ENCODE measurements at regions not wholly inside any gene's neighbourhood (a gene's known extent, or its start where the extent isn't known, plus 50 kb on each side); places are given as distances from the start of the nearest gene placed in this dataset.
A peak's percentile ranks its signal among the peaks of the same experiment; 100 is the strongest.

GRCh38 chr7:98483276-98483963 lies 82.5 kb upstream of the BAIAP2L1 start:
- H3K9me3 Mint-ChIP-seq = peaks cover 5 to 8% of the 10 kb centered on the region in 2 donors
- no peaks in the 10 kb centered on the region for H3K36me3 Mint-ChIP-seq
- ATAC-seq = no peak
- DNase-seq (ENCODE audit: low spot score in 2 of 2) = no peak
- no peak overlapping the region for H3K27ac Mint-ChIP-seq

DNA sequence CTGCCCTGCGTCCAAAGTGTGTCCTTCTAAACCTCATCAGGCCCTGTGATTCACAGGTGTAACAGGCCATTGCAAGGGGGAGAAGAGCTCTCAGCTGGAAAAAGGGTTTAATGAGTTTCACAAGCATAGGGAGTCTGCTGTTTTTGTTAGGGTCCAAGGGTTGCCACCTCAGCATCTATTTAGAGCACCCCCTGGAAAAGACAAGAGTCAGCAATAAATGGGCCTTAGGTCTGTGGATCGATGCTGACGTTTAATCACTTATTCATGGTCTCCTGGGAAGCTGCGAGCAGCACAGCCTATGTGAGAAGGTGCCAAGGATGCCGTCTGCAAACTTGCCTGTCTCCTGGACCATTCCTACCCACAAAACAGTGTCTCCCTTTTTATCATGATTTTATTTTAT lies 78.4 kb upstream of the BAIAP2L1 start:
- Mint-ChIP-seq H3K27ac (no peak overlapping the region), H3K9me3 (no peaks in the 10 kb centered on the region), H3K36me3 (no peaks in the 10 kb centered on the region)
- no peak for DNase-seq (ENCODE audit: low spot score in 2 of 2)
- no peak for ATAC-seq

- Mint-ChIP-seq H3K9me3 (no peaks in the 10 kb centered on the region), H3K36me3 (no peaks in the 10 kb centered on the region), H3K27ac (no peak overlapping the region)
- ATAC-seq (no peak), DNase-seq (ENCODE audit: low spot score in 2 of 2) (no peak)
These were observed 74.5 kb upstream of the BAIAP2L1 start for GRCh38 chr7:98475352-98475751.

- DNase-seq (ENCODE audit: low spot score in 2 of 2) = no peak
- H3K27ac Mint-ChIP-seq = no peak overlapping the region
- ATAC-seq = no peak
- H3K9me3 Mint-ChIP-seq = no peaks in the 10 kb centered on the region
- H3K36me3 Mint-ChIP-seq = no peaks in the 10 kb centered on the region
These were observed 73.7 kb upstream of the BAIAP2L1 start for GRCh38 chr7:98474558-98474957.

- no peak for ATAC-seq
- DNase-seq (ENCODE audit: low spot score in 2 of 2) = no peak
These were observed 71.6 kb upstream of the BAIAP2L1 start for GRCh38 chr7:98472521-98472954.

DNA sequence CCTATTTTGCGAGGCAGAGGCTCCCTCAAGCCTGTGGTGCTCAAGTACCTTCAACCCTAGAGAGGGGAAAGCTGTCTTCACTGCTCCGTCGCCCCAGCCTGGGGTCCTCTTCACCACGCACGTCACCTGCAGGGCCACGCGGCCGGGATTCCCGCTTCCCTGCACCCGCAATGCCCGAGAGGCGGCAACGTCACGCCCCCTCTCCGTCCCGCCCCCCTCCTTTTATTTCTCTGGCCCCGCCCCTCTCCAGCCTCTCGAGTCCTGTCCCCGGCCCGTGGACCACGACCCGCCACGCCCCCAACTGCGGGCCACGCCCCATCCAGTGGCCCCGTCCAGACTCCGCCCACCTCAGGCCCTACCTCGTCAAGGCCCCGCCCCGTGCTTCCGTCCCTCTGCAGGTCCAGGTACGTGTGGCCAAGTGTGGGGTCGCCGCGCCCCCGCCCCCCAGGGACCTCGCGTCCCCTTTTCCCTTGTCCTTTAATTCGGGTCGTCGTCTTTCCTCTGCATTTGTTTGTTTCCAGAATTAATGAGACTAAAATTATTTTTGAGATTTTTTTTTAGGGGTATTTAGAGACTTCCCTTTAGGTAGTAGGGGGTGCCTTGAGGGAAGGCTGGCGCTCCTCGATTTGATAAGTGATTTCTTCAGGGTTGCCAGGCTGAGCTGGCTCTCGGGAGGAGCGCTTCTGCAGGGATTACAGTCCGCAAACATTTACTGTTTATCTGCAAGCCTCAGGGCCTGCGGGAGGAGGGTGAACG lies 69.8 kb upstream of the BAIAP2L1 start:
- no peaks in the 10 kb centered on the region for H3K36me3 Mint-ChIP-seq
- ATAC-seq (peak in 1 of 2 donors; percentile 64), DNase-seq (ENCODE audit: low spot score in 2 of 2) (peak in 1 of 2 donors; percentile 25)
- no peak overlapping the region for H3K27ac Mint-ChIP-seq
- no peaks in the 10 kb centered on the region for H3K9me3 Mint-ChIP-seq

More at GRCh38 chr7:98472521-98472954, 71.6 kb upstream of the BAIAP2L1 start:
- Mint-ChIP-seq H3K27ac (no peak overlapping the region), H3K9me3 (no peaks in the 10 kb centered on the region), H3K36me3 (no peaks in the 10 kb centered on the region)

- DNase-seq (ENCODE audit: low spot score in 2 of 2) (no peak), ATAC-seq (no peak)
- no peak overlapping the region for H3K27ac Mint-ChIP-seq
- H3K9me3 Mint-ChIP-seq = no peaks in the 10 kb centered on the region
- H3K36me3 Mint-ChIP-seq = no peaks in the 10 kb centered on the region
These were observed 68.2 kb upstream of the BAIAP2L1 start for GRCh38 chr7:98469088-98469487.

DNA sequence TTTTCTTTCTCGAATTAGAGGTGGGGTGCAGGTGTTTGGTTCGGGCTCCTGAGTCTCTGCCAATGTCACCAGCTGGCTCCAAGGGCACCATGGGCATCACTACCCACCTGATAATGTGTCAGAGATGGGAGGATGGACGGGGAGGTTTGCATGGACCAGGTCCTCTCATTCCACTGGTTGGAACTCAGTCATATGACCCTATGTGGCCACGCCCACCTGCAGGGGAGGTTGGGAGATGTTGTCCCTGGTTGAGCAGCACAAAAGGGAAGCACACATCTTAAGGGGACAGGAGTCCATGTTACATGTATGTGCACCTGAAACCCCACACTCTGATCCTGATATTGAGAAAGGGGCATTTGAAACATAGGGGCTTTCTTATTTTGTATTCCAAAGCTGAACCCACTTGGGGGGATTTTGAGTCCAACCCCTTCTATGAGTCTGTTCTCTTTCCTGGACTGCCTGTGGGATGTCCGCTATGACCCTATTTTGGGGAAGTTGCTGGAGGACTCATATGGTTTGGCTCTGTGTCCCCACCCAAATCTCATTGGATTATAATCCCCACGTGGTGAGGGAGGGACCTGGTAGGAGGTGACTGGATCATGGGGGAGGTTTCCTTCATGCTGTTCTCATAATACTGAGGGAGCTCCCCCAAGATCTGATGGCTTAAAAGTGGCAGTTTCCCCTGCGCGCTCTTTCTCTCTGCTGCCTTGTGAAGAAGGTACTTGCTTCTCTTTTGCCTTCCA lies 66.9 kb upstream of the BAIAP2L1 start:
- ATAC-seq = no peak
- Mint-ChIP-seq H3K27ac (no peak overlapping the region), H3K9me3 (no peaks in the 10 kb centered on the region), H3K36me3 (no peaks in the 10 kb centered on the region)
- DNase-seq (ENCODE audit: low spot score in 2 of 2) = no peak

DNA sequence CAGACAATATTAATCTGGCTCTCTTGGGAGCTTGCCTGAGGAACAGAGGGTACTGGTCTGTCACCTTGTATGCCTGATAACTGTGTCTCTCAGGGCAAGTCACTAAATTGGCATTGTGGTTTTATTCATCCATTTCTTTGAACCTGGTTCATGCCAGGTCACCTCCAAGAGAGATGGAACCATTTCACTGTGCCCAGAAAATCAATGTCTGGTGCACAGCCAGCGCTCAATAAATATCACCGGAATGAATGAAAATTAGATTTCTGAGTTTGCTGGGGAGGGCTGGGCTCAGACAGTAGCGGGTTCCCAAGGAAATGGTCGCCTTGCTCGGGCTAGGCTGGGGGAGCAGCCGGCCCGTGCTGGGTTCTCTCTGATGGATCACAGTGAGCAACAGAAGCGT lies 64.1 kb upstream of the BAIAP2L1 start:
- DNase-seq (ENCODE audit: low spot score in 2 of 2) (no peak), ATAC-seq (no peak)
- no peak overlapping the region for H3K27ac Mint-ChIP-seq
- H3K36me3 Mint-ChIP-seq = no peaks in the 10 kb centered on the region
- no peaks in the 10 kb centered on the region for H3K9me3 Mint-ChIP-seq

- no peak for ATAC-seq
- H3K9me3 Mint-ChIP-seq = no peaks in the 10 kb centered on the region
- no peak for DNase-seq (ENCODE audit: low spot score in 2 of 2)
- no peak overlapping the region for H3K27ac Mint-ChIP-seq
- no peaks in the 10 kb centered on the region for H3K36me3 Mint-ChIP-seq
These were observed 63.7 kb upstream of the BAIAP2L1 start for GRCh38 chr7:98464558-98464940.

DNA sequence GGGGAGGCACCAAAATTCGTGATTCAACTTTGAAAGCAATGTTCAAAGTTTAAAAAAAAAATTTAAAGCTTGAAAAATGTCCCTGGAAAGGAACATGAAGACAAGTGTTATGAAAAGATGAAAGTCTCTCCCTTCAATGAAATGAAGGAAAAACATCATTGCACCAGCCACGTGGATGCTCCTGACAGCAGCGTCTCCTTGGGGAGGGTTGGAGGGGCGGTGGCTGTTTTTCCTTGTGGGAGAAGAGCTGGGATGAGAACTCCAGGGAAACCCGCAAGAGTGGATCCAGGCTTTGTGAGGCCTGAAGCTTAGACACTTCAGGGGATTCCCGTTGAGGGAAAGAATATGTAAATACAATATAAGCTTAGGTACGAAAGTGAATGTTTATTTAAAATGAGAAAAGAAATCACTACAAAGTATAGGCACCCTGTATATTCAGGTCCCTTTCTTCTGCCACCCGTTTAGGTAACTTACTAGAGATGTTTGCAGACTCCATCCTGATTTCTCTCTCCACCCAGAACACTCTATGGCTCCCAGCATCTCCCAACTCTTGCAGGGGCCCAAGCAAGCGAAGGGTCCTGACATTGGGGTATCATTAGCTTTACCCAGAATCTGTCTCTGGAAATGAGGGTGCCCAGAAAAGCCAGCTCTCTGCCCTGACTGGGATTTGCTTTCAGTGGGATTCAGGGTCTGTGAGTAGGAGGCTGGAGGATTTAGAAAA lies 63.1 kb upstream of the BAIAP2L1 start:
- Mint-ChIP-seq H3K27ac (no peak overlapping the region), H3K36me3 (no peaks in the 10 kb centered on the region), H3K9me3 (no peaks in the 10 kb centered on the region)
- ATAC-seq = no peak
- no peak for DNase-seq (ENCODE audit: low spot score in 2 of 2)

DNA sequence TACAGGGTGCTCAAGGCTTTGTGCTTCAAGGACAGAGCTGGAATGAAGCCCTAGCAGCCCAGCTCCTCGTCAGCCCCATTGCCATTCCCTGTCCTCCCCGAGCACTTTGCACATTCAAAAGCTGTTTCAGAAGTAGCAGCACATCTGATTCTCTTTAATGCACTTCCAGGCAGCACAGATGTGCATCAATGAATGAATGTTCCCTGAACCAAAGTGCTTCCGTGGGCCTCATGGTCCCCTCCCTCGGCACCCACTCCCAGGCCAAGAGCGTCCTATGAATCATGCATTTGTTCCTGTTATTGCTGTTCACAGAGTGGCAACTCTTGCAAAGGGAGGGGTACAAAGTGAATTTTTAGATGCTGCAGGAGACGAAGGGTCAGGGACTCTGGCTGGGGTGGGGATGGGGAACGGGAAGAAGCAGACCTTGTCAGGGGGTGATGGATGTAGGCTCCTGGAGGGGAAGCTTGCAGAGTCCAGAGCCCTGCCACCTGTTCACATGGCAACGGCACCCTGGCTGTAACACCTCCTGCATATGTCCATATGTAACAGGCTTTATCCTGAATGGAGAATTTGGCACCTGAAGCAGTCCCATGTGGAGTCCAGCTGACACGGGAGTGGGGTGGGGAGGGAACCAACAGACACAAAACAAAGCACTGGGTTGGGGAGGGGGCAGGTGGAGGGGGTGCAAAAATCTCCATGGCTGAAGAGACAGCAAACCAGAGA lies 62.2 kb upstream of the BAIAP2L1 start:
- no peaks in the 10 kb centered on the region for H3K9me3 Mint-ChIP-seq
- no peaks in the 10 kb centered on the region for H3K36me3 Mint-ChIP-seq
- DNase-seq (ENCODE audit: low spot score in 2 of 2) (no peak), ATAC-seq (no peak)
- no peak overlapping the region for H3K27ac Mint-ChIP-seq

DNA sequence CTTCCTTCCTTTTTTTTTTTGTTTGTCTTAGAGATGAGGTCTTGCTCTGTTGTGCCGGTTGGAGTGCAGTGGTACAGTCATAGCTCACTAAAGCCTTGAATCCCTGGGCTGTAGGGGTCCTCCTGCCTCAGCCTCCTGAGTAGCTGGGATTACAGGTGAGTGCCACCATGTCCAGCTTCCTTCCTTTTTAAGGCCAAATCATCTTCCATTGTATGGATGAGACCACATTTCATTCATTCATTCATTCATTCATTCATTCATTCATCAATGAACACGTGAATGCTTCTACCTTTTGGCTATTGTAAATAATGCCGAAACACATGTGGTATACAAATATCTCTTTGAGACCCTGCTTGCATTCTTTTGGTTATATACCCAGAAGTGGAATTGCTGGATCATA lies 60.0 kb upstream of the BAIAP2L1 start:
- DNase-seq (ENCODE audit: low spot score in 2 of 2) (no peak), ATAC-seq (no peak)
- H3K27ac Mint-ChIP-seq = no peak overlapping the region
- no peaks in the 10 kb centered on the region for H3K36me3 Mint-ChIP-seq
- H3K9me3 Mint-ChIP-seq = no peaks in the 10 kb centered on the region

DNA sequence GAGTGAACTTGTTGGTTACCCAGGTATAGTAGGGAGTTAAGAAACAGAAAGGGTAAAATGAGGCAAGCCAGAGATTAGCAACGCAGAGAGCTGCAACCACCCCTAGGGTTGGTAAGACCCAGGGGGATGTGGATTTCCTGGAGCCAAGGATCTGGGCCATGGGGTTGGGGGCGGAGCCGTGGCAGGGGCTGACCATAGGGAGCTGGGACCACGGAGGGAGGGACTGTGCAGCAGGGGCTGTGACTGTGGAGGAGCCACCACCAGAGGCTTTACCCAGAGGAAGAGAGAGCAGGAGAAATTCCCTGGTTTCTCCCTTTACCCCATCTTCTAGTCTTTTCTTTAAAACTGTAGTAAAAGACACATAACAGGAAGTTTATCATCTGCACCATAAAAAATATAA lies 58.6 kb upstream of the BAIAP2L1 start:
- ATAC-seq (no peak), DNase-seq (ENCODE audit: low spot score in 2 of 2) (no peak)
- H3K36me3 Mint-ChIP-seq = no peaks in the 10 kb centered on the region
- no peaks in the 10 kb centered on the region for H3K9me3 Mint-ChIP-seq
- no peak overlapping the region for H3K27ac Mint-ChIP-seq

DNA sequence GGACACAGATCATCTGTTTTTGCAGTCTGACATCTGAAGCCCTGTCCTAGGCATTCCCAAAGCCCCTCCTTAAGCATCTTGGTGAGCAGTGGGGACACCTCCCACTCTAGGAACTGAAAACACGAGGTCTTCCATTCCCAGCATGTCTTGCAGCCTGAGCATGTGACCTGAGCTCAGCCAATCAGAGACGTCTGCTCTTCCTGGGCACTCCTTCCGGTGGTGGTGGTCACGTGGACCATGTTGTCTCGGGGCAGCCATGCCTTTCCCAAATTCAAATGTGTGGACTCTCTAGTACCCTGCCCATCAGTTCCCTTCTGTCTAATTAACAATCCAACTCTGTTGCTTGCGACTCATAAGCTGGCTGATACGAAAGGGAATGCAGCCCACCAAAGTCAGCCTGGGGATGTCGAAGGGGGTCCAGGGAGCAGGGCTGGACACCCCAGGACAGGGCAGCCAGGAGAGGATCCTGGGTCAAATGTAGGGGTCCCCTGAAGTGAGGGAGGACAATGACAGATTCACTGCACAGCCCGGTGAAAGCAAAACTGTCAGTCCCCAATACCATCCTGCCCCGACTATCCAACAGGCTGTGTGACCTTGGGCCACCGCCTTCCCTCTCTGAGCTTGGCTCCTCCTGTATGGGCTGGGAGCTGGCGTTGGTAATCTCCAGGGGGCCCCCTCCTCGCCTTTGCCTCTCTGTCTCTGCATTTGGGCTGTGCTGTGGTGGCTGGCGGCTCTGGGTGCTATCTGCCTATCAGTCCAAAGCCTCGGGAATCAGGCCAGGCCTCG lies 57.4 kb upstream of the BAIAP2L1 start:
- Mint-ChIP-seq H3K9me3 (peaks cover 0 to 4% of the 10 kb centered on the region in 2 donors), H3K27ac (no peak overlapping the region), H3K36me3 (no peaks in the 10 kb centered on the region)
- no peak for ATAC-seq
- DNase-seq (ENCODE audit: low spot score in 2 of 2) = no peak

GRCh38 chr7:98456866-98457265 lies 56.0 kb upstream of the BAIAP2L1 start:
- no peak for ATAC-seq
- no peak overlapping the region for H3K27ac Mint-ChIP-seq
- peaks cover 0 to 9% of the 10 kb centered on the region in 2 donors for H3K9me3 Mint-ChIP-seq
- H3K36me3 Mint-ChIP-seq = peaks cover 0 to 6% of the 10 kb centered on the region in 2 donors
- DNase-seq (ENCODE audit: low spot score in 2 of 2) = no peak
